Gastroesophageal sphincter (tissue), 3 donors: ENCODE measurements at regions not wholly inside any gene's neighbourhood (a gene's known extent, or its start where the extent isn't known, plus 50 kb on each side); places are given as distances from the start of the nearest gene placed in this dataset.

Source experiments
- CTCF ChIP-seq, 4 experiments: fragments of 200-600 bp in 2 of 4; fragments of 450-650 bp in 2 of 4; sonication (generic) in 1 of 4; IDR thresholded peaks; one replicate each; pipeline ENCODE4 v1.5.1; 2017 to 2019; ENCODE audit warnings: antibody characterized with exemption in 4 of 4, mild to moderate bottlenecking in 2 of 4, moderate library complexity in 2 of 4
- EP300 ChIP-seq: sonication (generic); formaldehyde crosslinking; IDR thresholded peaks from one replicate; pipeline ENCODE4 v1.6.1; 2017; ENCODE audit warnings: antibody characterized with exemption, mild to moderate bottlenecking
- POLR2A ChIP-seq, 2 donors: fragments of 450-650 bp; IDR thresholded peaks; one replicate each; pipeline ENCODE4 v1.6.1; 2017; ENCODE audit warnings: antibody characterized with exemption in 2 of 2, mild to moderate bottlenecking in 2 of 2, moderate library complexity in 1 of 2

GRCh38 chr2:75406131-75406581 lies 154.6 kb downstream of the EVA1A start:
- TF ChIP-seq EP300, result no peak
- no peak for TF ChIP-seq POLR2A (IDR thresholded peaks at IDR 0.05)
- no peak for TF ChIP-seq CTCF (IDR thresholded peaks at IDR 0.05)
